A549 (cell line): ENCODE measurements at regions not wholly inside any gene's neighbourhood (a gene's known extent, or its start where the extent isn't known, plus 50 kb on each side); places are given as distances from the start of the nearest gene placed in this dataset.

Source experiments
- ATAC-seq, 2 experiments: fragments of 200-7000 bp in 1 of 2; fragments of >200 bp in 1 of 2; cut with Nextera tagmentation in 1 of 2; cut with Tn5 transposase in 1 of 2; 3 replicates each; pipeline versions ENCODE4 v1.8.0 to v1.9.1; 2018 to 2020; ENCODE audit warnings: mild to moderate bottlenecking in 1 of 2, moderate library complexity in 1 of 2
- CTCF ChIA-PET: fragments of 300-600 bp; sonication (Branson Sonifier 250); formaldehyde crosslinking; extraction: SDS; loops from one replicate; lab custom pipeline; 2021; ENCODE audit warnings: antibody characterized with exemption, inconsistent platforms; lab: Yijun Ruan, JAX
- POLR2A ChIA-PET: fragments of 350-600 bp; formaldehyde crosslinking; extraction: SDS; loops from one replicate; lab custom pipeline; 2021; ENCODE audit warnings: antibody characterized with exemption, inconsistent platforms; lab: Yijun Ruan, JAX
- DNase-seq, 2 experiments: peaks; one replicate each; pipeline versions ENCODE4 v3.0.0 to v3.0.0-alpha.2; 2011 to 2016; ENCODE audit warnings: low read depth in 1 of 2, low spot score in 1 of 2
- FAIRE-seq: peaks from 2 replicates; lab custom pipeline; 2011; peaks lifted over from hg19 to GRCh38; lab: Jason Lieb, UNC
- H3K27ac ChIP-seq, 2 experiments: fragments of >200 bp; sonication (Bioruptor Twin); formaldehyde crosslinking; 3 replicates each; pipeline ENCODE4 v1.5.1; 2016 to 2017
- H3K4me1 ChIP-seq: fragments of >200 bp; sonication (Bioruptor Twin); formaldehyde crosslinking; 3 replicates; pipeline ENCODE4 v1.6.1; 2016
- H3K4me2 ChIP-seq: fragments of >200 bp; sonication (Bioruptor Twin); formaldehyde crosslinking; 3 replicates; pipeline ENCODE4 v1.6.1; 2016
- H3K4me3 ChIP-seq: fragments of >200 bp; sonication (Bioruptor Twin); formaldehyde crosslinking; 3 replicates; pipeline ENCODE4 v1.5.1; 2016
- H3K9me3 ChIP-seq: fragments of >200 bp; sonication (Bioruptor Twin); formaldehyde crosslinking; 3 replicates; pipeline ENCODE4 v1.6.1; 2016
- ATOH8 ChIP-seq: fragments of 250-450 bp; sonication (Bioruptor Pico); IDR thresholded peaks from 2 replicates; pipeline ENCODE4 v1.5.0; 2020; ENCODE audit warnings: low read depth, mild to moderate bottlenecking, moderate library complexity
- CBX2 ChIP-seq: fragments of 200-600 bp; sonication (generic); IDR thresholded peaks from 2 replicates; pipeline ENCODE4 v1.6.1; 2016; ENCODE audit warnings: low read depth, mild to moderate bottlenecking, borderline replicate concordance
- CHD2 ChIP-seq: fragments of 150-350 bp; IDR thresholded peaks from 2 replicates; pipeline ENCODE4 v1.6.1; 2014; ENCODE audit warnings: low read length; ENCODE audit not compliant: partially characterized antibody
- CHD4 ChIP-seq: fragments of 200-600 bp; sonication (generic); IDR thresholded peaks from 2 replicates; pipeline ENCODE4 v1.6.1; 2016; ENCODE audit warnings: antibody characterized with exemption, mild to moderate bottlenecking, borderline replicate concordance
- CTCF ChIP-seq: fragments of >200 bp; sonication (Bioruptor Twin); formaldehyde crosslinking; IDR thresholded peaks from 3 replicates; pipeline ENCODE4 v1.5.1; 2016
- EHF ChIP-seq: fragments of 250-450 bp; sonication (Bioruptor Pico); IDR thresholded peaks from 2 replicates; pipeline ENCODE4 v1.5.0; 2020; ENCODE audit warnings: mild to moderate bottlenecking
- EHMT2 ChIP-seq: fragments of 200-600 bp; sonication (generic); IDR thresholded peaks from 2 replicates; pipeline ENCODE4 v1.6.1; 2016; ENCODE audit warnings: antibody characterized with exemption, low read depth, mild to moderate bottlenecking, moderate library complexity
- EP300 ChIP-seq, 2 experiments: fragments of >200 bp; sonication (Bioruptor Twin); formaldehyde crosslinking; IDR thresholded peaks; 2 replicates in 1 of 2; 3 replicates in 1 of 2; pipeline ENCODE4 v1.6.1; 2016 to 2017
- ESRRA ChIP-seq: fragments of 150-350 bp; IDR thresholded peaks from 2 replicates; pipeline ENCODE4 v1.6.1; 2014; ENCODE audit warnings: mild to moderate bottlenecking, low read length, borderline replicate concordance
- FOXS1 ChIP-seq: fragments of 250-450 bp; sonication (Bioruptor Pico); IDR thresholded peaks from 2 replicates; pipeline ENCODE4 v1.5.0; 2020; ENCODE audit warnings: mild to moderate bottlenecking, moderate library complexity
- HES2 ChIP-seq: fragments of >200 bp; sonication (Bioruptor Twin); formaldehyde crosslinking; IDR thresholded peaks from 2 replicates; pipeline ENCODE4 v1.6.1; 2016
- HEYL ChIP-seq: fragments of 250-450 bp; sonication (Bioruptor Pico); IDR thresholded peaks from 2 replicates; pipeline ENCODE4 v1.8.0; 2021; ENCODE audit warnings: mild to moderate bottlenecking, moderate library complexity
- HMGXB4 ChIP-seq: fragments of 250-450 bp; sonication (Bioruptor Pico); IDR thresholded peaks from 2 replicates; pipeline ENCODE4 v1.5.0; 2021; ENCODE audit warnings: mild to moderate bottlenecking, moderate library complexity, borderline replicate concordance
- HOXA7 ChIP-seq: fragments of 250-450 bp; sonication (Bioruptor Pico); IDR thresholded peaks from 2 replicates; pipeline ENCODE4 v1.5.0; 2020; ENCODE audit warnings: mild to moderate bottlenecking, moderate library complexity
- HOXB5 ChIP-seq: fragments of 250-450 bp; sonication (Bioruptor Pico); IDR thresholded peaks from 2 replicates; pipeline ENCODE4 v1.5.0; 2020; ENCODE audit warnings: mild to moderate bottlenecking, moderate library complexity
- JUN ChIP-seq, 2 experiments: fragments of >200 bp; sonication (Bioruptor Twin); formaldehyde crosslinking; IDR thresholded peaks; 2 replicates in 1 of 2; 3 replicates in 1 of 2; pipeline ENCODE4 v1.6.1; 2016 to 2017
- MYC ChIP-seq: IDR thresholded peaks from 2 replicates; pipeline ENCODE4 v1.6.1; 2012; ENCODE audit warnings: mild to moderate bottlenecking, inconsistent platforms, low read length, improper control_type of control experiment, borderline replicate concordance
- NFE2L2 ChIP-seq: fragments of 150-350 bp; conservative IDR thresholded peaks from 2 replicates; pipeline ENCODE4 v1.6.1; 2014; ENCODE audit warnings: low read length
- NPAS2 ChIP-seq: fragments of 250-450 bp; sonication (Bioruptor Pico); IDR thresholded peaks from 2 replicates; pipeline ENCODE4 v1.8.0; 2022; ENCODE audit warnings: mild to moderate bottlenecking, moderate library complexity, borderline replicate concordance
- PBX3 ChIP-seq: IDR thresholded peaks from 2 replicates; pipeline ENCODE4 v1.6.1; 2012
- PHF8 ChIP-seq: fragments of 200-600 bp; sonication (generic); IDR thresholded peaks from 2 replicates; pipeline ENCODE4 v1.6.1; 2016; ENCODE audit warnings: low read depth, mild to moderate bottlenecking, antibody characterized with exemption, moderate library complexity, borderline replicate concordance
- RARB ChIP-seq: fragments of 250-450 bp; sonication (Bioruptor Pico); IDR thresholded peaks from 2 replicates; pipeline ENCODE4 v1.8.0; 2021; ENCODE audit warnings: mild to moderate bottlenecking, moderate library complexity
- REST ChIP-seq: fragments of 200-600 bp; sonication (generic); IDR thresholded peaks from 2 replicates; pipeline ENCODE4 v1.6.1; 2016; ENCODE audit warnings: antibody characterized with exemption, mild to moderate bottlenecking, moderate library complexity
- RFX5 ChIP-seq: fragments of 450-650 bp; IDR thresholded peaks from 2 replicates; pipeline ENCODE4 v1.7.1; 2014; ENCODE audit warnings: antibody characterized with exemption, mild to moderate bottlenecking, moderate library complexity
- SREBF2 ChIP-seq: fragments of 450-650 bp; IDR thresholded peaks from 2 replicates; pipeline ENCODE4 v1.6.1; 2014; ENCODE audit warnings: mild to moderate bottlenecking, moderate library complexity
- TFCP2L1 ChIP-seq: fragments of 250-450 bp; sonication (Bioruptor Pico); IDR thresholded peaks from 2 replicates; pipeline ENCODE4 v1.5.0; 2021; ENCODE audit warnings: mild to moderate bottlenecking
- TP53 ChIP-seq: fragments of 250-450 bp; sonication (Bioruptor Pico); IDR thresholded peaks from 2 replicates; pipeline ENCODE4 v1.5.0; 2021; ENCODE audit warnings: mild to moderate bottlenecking, moderate library complexity
- ZC3H11A ChIP-seq: fragments of 450-650 bp; IDR thresholded peaks from 2 replicates; pipeline ENCODE4 v1.6.1; 2014; ENCODE audit warnings: antibody characterized with exemption, mild to moderate bottlenecking
- ZSCAN20 ChIP-seq: fragments of 250-450 bp; sonication (Bioruptor Pico); IDR thresholded peaks from 2 replicates; pipeline ENCODE4 v1.8.0; 2022; ENCODE audit warnings: mild to moderate bottlenecking, moderate library complexity
- WGBS: methylation state at CpG from one replicate; pipeline ENCODE4 v1.1.6; 2017; ENCODE audit errors: missing lambda C conversion rate; 5-methylcytosine and 5-hydroxymethylcytosine counted together

GRCh38 chr4:177855507-177856197 is 413.4 kb upstream of the AGA start:
- ATAC-seq (no peak), FAIRE-seq (no peak), DNase-seq (no peak)
- ChIA-PET CTCF (no interaction called here), POLR2A (no interaction called here)
- Histone ChIP-seq H3K4me3 (no peak overlapping the region), H3K4me2 (no peak overlapping the region), H3K9me3 (no peaks in the 10 kb centered on the region), H3K4me1 (no peaks in the 10 kb centered on the region), H3K27ac (no peak overlapping the region)
- 24% methylated on average over 5 of the region's 5 CpGs for WGBS
- TF ChIP-seq EP300 (IDR thresholded peaks at IDR 0.05): no peak
- TF ChIP-seq RARB: no peak
- no peak for TF ChIP-seq REST
- TF ChIP-seq EHMT2: no peak
- TF ChIP-seq ATOH8: no peak
- no peak for TF ChIP-seq HOXB5 (CRISPR knock-in tag)
- TF ChIP-seq FOXS1: no peak
- TF ChIP-seq CHD4: no peak
- TF ChIP-seq CTCF: no peak
- TF ChIP-seq NPAS2 (CRISPR knock-in tag): no peak
- TF ChIP-seq ZC3H11A: no peak
- no peak for TF ChIP-seq ZSCAN20 (CRISPR knock-in tag)
- no peak for TF ChIP-seq MYC
- no peak for TF ChIP-seq PBX3

GRCh38 chr4:177860171-177860570 is 417.9 kb upstream of the AGA start:
- Histone ChIP-seq H3K4me2 (no peak overlapping the region), H3K4me3 (no peak overlapping the region), H3K4me1 (no peaks in the 10 kb centered on the region), H3K27ac (no peak overlapping the region), H3K9me3 (no peaks in the 10 kb centered on the region)
- POLR2A ChIA-PET: no interaction called here
- CTCF ChIA-PET: no interaction called here
- ATAC-seq (no peak), FAIRE-seq (no peak), DNase-seq (no peak)
- no peak for TF ChIP-seq HMGXB4 (CRISPR knock-in tag)
- TF ChIP-seq ESRRA: no peak
- no peak for TF ChIP-seq HEYL (CRISPR knock-in tag)
- TF ChIP-seq MYC: no peak
- no peak for TF ChIP-seq SREBF2
- TF ChIP-seq NFE2L2: no peak
- no peak for TF ChIP-seq CBX2
- no peak for TF ChIP-seq TFCP2L1 (CRISPR knock-in tag)
- no peak for TF ChIP-seq EHF (CRISPR knock-in tag)
- TF ChIP-seq TP53 (CRISPR knock-in tag): no peak
- TF ChIP-seq JUN (IDR thresholded peaks at IDR 0.05): no peak
- TF ChIP-seq NPAS2 (CRISPR knock-in tag): no peak
- TF ChIP-seq CHD2: no peak
- no peak for TF ChIP-seq HOXA7 (CRISPR knock-in tag)
- no peak for TF ChIP-seq ZSCAN20 (CRISPR knock-in tag)
- no peak for TF ChIP-seq RFX5
- no peak for TF ChIP-seq PHF8
- TF ChIP-seq HES2: no peak
- no peak for TF ChIP-seq HOXB5 (CRISPR knock-in tag)
